Activated CD4-positive, alpha-beta T cell treated with anti-CD3 and anti-CD28 coated beads, Interleukin-2, Interleukin-6, amounts not matched to agents 100 ng/mL and 50 ng/mL, durations not matched to agents 16 hours and 8 hours (primary cell): ENCODE measurements at regions not wholly inside any gene's neighbourhood (a gene's known extent, or its start where the extent isn't known, plus 50 kb on each side); places are given as distances from the start of the nearest gene placed in this dataset.

Experiments
- DNase-seq: peaks from one replicate; pipeline ENCODE4 v3.0.0-alpha.2; 2020

DNA sequence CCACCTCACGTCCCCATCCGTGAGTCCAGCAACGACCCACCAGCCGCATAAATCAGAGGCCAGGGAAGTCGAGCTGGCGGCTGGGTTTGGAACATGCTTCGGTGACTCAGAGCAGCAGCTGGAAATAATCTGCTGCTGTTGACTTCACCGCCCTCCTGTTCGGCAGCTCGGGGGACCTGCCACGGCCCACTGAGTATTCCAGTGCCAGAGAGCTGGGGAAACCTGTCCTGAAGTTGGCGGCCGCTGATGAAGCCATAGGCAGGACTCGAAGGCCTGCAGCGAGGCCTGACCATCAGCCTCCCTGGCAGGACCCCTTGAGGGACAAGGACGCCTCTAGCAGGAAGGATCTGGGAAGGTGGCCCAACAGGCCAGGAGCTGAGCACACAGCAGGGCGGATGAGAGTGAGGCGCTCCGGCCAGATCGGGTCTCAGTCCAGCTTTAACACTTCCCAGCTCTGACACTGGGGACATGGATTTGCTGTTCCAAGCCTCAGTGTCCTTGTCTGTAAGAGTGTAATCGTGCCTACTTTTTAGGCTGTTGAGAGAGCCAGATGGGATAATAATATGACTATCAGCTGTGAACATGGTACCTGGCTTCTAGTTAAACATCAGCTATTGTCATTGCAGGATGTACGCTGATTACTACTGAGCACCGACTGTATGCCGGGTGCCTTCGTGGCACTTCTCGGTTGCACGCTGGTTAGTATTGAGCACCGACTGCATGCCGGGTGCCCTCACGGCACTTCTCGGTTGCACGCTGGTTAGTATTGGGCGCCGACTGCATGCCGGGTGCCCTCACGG, 50.4 kb upstream of the CIBAR2 start:
- no peak for DNase-seq

DNA sequence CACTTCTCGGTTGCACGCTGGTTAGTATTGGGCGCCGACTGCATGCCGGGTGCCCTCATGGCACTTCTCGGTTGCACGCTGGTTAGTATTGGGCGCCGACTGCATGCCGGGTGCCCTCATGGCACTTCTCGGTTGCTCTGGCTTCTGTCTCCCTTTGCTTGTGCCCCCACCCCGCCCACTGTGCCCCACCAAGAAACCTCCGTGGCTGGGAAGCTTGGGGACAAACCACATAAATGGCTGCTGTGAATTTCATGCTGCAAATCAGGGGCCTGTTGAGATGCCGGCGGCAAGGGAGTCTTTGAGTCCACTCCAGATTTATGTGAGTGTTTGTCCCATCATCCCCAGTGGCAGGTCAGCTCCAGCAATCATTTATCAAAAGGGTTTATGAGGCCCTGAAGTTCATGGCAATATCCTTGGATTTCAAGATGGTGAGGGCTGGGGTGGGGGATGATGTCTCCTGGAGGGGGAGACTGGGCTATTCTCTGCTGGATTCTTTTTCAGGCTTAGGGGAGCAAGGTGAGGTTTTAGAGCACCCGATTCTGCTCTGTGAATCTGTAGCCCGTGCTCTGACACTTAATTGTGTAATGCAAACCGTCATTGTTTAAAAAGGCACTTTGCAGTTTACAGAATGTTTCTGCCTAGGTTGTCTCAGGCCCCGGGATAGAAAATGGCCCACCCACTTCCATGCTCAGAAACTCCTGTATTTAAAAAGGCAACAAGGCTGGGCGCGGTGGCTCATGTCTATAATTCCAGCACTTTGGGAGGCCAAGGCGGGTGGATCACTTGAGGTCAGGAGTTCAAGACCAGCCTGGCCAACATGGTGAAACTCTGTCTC, 51.2 kb upstream of the CIBAR2 start:
- DNase-seq, result no peak

DNA sequence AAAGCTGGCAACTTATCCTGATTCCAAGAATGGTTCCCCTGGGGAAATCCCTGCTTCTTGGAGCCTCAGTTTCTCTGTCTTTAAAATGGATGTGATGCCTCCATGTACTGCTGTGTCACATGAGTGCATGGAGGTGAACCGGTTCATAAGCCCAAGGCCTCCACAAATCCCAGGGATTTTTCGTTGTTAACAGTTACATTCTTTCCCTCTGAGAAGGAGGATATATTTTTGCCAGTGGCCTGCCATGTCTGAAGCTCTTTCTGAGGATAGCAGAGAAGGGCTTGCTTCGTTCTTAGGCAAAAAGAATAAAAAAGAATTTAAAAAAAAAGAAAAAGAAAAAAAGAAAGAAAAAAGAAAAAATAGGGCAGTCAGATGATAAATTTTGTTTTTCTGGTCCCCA, 52.2 kb upstream of the CIBAR2 start:
- no peak for DNase-seq

DNA sequence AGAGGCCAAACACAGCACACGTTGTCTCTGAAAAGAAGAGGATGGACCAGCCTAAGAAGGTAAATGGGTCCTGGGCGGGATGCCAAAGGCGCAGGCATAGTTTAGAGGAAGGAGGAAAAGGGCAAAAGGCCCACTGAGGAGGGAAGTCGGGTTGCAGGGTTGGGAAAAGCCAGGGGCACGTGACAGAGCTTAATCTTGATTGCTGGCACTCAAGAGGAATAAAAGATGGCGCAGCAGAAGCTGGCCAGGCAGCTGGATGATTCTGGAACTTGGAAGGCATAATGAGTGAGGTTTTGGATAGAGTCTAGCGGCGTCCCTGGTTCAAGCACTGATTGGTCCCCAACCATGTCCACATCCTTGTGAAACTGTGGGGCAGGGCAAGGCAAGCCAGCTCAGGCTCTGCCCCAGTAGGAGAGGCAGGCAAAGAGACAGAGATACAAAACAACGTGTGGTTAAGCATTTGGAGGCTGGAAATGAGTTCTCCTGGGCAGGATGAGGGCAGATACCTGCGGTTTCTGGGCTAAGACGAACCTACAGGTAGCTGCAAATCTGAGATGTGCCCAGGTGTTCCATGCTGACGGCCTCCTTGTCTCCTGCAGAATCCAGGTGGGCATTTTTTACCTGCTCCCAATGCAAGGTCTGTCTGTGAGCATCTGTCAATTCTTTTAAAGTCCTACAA, 52.7 kb upstream of the CIBAR2 start:
- no peak for DNase-seq

DNA sequence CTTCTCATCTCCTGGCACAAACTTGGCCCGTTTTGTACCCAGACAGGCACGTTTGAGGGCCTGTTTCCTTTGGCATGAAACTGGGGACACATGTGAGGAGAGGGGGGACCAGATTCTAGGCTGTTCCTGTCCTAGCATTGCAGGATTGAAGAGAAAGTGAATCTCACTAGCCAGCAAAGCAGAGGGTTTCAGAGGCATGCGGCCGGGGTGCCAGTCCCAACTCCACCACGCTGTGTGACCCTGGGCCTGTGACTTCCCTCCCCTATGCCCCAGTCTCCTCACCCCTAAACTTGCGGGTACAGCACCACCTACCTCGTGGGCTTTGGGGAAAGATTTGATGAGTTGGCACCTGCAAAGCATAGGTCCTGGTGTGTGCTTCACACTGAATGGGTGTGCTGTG, 53.5 kb upstream of the CIBAR2 start:
- DNase-seq, result no peak

DNA sequence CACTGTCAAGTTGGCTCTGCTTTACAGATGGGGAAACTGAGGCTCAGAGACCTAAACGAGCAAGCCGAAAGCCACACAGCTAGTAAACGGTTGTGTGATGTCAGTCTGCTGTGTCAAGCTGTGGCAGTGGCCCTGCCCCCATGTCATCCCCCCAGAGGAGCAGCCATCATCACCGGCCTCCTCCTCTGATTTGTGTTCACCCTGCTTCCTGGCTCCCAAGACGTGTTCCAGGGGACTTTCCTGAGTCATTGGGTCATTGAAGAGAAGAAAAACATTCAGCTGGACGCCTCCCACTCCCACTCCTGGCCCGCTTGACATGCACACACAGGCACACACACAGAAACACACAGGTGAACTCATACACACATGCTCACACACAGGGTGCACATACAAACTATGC, 54.0 kb upstream of the CIBAR2 start:
- DNase-seq, result no peak

DNA sequence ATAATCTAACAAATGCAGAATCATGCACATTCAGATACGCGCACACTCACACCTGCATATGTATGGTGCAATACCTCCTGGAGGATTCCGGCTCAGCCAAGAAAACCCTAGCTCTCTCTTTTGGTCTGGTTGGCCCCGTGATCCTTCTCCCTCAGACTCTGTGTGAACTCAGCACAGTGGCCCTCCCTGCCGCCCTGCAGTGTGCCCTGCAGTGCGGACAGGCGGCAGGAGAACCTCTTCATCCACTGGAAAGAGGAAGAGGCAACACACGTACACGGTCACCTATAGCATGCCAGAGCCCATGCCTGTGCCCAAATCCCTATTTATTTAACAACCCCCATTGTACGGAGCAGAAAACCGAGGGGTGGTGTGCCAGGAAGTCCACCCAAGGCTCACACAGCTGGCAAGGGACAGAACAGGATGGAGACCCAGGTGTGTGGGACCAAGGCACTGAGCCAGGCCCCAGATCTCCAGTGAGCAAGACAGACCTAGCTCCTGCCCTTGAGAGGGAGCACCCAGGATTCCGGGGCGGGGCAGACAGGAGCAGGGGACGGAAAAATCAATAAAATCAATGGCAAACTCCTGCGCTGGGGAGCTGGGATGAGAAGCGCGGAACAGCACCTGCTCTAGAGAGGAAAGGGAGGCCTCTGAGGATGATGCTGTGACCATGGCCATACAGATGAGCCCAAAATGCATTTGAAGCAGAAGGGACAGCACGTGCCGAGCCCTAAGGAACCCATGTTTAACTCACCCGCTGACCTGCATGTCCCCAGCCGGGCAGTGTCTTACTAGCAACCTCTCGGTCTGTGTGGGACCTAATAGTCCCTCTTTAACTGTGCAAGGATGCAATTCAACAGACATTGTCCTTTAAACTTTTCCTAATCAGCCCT, 54.7 kb upstream of the CIBAR2 start:
- no peak for DNase-seq

DNA sequence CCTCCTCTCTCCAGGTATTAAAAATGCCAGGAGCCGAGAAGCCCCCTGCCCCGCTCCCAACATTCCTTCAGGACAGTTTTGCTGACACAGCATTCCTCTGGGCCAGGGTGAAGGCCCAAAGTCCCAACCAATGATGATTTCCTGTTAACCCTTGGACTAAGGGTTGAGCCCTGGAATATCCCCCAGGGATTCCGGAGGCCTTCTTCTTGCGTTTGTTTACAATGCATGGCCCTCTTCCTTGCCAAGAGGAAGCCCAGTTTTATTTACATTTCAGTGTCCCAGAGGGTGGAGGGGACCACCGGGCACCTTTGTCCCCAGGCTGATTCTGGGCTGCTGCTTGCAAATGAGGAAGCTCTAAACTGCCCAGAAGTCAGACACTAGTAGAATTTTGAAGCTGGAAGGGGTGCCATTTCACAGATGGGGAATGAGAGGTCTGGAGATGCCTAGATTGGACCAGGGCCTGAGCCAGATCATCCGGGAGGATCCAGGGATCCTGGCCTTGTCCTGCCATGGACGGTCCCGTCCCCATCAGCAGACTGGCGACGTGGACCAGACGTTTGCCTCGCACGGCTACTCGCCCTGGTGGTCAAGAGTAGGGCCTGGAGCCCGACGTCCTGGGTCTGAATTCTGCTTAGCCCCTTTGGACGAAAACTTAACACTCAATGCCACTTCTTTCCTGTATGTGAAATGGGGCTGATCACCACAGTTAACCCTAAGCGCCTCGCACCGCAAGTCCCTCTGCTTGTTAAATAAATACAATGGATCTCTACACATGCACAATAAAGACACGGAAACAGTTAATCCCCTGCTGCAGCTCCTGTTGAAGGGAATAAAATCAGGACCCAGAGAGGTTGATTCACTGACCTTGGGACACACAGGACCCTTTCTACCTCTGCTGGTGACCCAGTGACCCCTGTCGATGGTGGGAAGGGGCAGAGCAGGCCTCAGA, 55.6 kb upstream of the CIBAR2 start:
- DNase-seq, result no peak

DNA sequence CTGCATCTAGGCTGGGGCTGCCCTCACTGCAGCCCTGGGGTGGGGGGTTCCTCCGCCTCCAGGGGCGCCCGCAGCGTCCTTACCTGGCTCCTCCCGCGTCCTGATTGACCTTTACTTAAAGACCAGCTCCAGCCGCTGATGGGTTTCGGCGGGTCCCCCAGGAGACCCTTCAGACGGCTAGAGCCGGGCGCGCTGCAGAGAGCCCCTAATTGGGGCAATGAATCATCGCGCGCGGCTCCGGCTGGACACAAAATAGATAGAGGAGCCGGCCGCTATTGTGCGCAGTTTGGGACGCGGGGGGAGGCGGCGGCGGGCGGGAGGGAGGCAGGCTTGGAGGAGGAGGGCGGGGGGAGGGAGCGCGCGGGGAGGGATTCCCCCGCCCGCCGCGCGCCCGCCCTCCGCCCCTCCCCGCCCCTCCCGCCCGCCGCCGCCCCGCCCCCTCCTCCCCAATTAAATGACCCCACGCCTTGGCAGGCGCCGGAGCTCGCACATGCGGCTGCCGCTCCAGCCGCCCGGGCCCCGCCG, 56.5 kb upstream of the CIBAR2 start:
- no peak for DNase-seq

DNA sequence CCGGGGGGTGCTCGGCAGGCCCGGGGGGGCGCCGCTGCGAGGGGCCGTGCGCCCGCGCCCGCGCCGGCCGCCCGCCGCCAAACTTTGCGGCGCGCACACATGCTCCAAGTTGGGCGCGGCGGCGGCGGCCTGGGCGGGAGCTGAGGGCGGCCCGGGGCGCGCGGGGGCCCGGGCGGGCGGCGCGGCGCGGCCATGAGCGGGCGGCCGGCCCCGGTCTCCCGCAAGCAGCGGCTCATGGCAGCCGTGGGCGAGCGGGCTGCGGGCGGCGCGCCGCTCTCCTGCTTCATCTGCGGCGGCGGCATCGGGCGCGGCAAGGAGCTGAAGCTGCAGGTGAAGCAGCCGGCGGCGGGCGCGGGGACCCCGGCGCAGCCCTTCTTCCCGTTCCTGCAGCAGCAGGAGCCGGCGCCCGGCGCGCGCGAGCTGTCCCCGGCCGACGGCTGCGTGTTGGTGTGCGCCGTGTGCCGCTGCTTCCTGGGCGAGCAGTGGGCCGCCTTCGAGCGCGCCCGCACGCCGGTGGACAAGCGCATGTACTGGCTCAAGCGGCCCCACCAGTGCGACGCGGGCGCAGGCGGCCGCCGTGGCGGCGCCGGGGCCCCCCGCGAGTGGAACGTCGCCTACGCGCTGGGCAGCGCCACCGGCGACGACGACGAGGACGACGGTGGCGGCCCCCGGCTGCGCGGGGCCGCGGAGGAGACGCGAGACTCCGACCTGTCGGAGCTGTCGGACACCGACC, 57.2 kb upstream of the CIBAR2 start:
- DNase-seq, result no peak

DNA sequence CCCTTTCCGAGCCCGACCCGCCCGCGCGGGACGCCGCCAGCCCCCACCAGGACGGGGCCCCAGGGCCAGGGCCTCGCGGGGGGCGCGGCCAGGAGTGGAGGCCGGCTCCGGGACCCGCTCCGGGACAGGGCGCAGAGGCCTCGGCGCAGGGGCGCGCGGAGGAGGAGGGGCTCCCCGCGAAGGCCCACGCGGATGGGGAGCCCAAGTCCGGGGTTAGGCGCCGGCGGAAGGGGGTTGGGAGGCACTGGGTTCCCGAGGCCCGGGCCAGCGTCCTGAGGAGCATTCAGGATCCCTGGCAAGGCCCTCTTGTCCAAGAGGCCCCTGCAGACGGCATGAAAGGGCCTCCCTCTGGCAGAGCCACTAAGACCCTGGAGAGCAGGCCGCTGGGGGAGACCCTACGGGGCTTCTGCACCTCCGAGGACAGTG, 57.8 kb upstream of the CIBAR2 start:
- no peak for DNase-seq

DNA sequence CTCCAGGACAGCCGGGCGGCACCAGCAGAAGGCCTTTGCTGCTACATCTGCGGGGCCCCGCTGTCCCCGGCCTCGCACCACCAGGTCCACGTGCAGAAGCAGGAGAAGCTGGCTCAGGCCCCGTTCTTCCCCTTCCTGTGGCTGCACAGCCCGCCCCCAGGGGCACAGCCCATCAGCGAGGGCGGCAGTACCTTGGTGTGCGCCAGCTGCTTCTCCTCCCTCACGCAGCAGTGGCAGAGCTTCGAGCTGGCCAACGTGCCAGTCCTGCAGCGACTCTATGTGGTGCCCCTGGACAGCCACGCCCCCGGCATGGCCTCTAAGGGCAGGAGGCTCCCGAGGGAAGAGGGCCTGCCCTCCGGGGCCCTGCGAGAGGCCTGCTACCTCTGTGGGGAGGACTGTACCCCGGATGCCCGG, 58.3 kb upstream of the CIBAR2 start:
- DNase-seq, result no peak

DNA sequence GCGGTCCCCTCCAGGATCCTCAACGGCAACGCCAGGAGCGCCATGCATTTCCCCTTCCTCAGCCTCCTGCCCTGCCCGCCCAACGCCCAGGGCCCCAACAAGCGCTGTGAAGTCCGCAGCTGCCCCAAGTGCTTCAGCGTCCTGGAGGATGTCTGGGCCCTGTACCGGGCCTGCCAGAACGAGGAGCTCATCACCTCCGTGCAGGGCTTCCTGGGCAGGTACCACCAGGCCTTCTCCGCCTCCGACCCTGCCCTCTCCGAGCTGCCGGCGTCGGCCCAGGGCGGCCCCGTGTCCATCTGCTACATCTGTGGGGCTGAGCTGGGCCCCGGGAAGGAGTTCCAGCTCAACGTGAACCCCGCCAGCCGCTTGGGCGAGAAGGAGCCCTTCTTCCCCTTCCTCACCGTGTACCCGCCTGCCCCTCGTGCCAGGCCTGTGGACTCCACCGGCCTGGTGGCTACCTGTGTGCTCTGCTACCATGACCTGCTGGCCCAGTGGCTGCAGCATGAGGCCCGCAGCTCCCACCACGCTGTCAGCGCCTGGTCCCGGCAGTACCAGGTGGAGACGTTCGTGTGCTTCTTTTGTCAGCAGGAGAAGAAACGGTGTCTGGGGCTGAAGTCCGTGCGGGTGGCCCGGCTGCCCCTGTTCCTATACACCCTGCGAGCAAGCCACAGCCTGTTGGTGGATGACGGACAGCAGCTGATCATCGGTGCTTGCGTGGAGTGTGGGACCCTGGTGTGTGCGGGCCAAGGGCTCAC, 58.9 kb upstream of the CIBAR2 start:
- DNase-seq, result no peak

DNA sequence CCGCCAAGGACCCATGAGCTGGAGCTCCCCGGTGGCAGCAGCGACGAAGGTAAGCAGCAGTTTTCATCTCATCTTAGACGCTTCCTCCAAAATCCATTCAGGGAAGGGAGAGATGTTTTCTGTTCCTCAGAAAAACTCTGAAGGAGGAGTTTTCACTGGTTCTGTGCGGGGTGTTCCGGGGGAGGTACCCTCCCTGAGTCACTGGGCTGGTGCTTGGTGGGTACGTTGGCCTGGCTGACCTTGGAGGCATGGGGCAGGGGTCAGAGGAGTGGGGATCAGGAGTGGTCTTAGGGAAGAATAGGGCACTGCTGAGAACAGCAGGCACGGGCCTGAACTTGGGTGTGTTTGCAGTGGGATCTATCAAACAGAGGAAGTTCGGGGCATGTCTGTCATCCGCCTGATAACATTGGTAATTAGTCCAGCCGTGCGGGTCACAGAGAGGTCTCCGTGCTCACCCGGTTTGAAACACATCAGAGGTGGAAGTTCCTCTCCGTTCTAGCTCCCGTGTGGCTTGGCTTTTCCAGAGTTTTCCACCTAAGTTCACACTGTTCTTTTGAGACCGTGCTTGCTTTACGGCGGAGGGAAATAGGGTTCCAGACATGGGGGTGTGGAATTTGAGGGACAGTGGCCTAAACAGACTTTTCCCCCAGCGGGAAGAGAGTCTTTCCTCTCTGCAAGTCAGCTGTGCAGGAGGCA, 59.6 kb upstream of the CIBAR2 start:
- no peak for DNase-seq

DNA sequence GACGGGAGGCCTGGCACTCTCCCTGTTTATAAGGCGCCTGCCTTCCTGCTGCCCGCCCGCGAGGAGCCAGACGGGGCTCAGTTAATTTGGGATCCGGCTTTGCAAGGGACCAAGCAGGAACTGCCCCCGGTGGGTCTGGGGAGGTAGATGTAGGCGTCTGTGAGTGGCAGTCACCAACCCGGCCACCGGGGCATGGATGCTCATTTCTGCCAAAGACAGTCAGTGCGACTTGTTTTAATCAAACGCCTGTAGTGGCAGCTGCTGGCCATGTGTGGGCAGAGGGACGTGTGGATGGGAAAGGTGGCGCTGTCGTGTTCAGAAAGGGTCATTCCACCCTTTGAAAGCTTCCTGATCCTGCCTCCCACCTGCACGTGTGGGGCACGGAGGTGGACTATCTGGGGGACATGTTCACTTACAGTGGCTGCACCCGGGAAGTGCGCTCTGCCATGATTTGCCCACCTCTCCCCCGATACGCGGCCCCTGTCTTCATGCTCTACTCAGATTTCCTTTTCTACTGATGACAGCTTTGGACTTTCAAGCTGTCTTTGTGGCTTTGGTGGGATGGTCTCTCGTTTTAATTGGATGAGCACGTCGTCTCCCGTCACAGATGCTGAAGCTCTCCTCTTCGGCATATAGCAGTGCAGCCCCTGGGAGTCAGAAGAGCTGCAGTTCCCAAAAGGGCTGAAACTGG, 60.3 kb upstream of the CIBAR2 start:
- DNase-seq, result no peak

DNA sequence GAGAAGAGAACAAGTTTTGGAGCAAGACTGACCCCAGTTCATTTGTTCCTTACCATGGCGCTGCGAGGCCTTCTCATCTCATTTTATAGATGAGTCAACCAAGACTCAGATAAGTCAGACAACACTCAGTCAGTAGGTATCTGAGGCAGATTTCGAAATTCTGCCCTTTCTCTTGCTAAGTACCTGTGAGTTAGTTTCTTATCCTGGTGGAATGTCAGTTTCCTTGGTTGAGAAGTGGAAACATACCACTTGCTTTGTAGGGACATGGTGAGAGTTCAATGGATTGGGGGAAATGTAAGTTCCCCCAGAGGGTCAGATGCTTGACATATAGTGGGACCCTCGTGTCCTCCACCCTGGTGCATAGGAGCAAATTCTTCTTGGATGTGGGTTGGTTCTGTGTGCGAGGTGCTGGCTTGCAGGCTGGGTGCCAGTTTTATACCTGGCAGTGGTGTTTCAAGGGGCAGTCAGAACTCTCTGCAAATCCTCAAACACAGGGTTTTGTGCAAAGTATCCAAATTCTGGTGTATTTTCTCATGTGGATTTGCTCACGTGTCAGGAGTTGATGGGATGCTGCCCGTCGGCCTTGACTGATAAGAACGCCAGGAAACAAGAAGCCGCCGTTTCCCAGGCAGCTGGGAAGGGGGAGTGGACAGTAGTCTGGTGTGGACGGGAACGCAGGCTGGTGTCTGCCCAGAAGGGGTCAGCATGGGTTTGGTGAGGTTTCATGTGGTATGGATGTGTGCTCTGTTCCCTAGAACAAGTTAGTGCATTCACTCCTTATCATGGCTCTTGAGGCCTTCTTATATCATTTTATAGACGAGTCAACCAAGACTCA, 61.1 kb upstream of the CIBAR2 start:
- no peak for DNase-seq

DNA sequence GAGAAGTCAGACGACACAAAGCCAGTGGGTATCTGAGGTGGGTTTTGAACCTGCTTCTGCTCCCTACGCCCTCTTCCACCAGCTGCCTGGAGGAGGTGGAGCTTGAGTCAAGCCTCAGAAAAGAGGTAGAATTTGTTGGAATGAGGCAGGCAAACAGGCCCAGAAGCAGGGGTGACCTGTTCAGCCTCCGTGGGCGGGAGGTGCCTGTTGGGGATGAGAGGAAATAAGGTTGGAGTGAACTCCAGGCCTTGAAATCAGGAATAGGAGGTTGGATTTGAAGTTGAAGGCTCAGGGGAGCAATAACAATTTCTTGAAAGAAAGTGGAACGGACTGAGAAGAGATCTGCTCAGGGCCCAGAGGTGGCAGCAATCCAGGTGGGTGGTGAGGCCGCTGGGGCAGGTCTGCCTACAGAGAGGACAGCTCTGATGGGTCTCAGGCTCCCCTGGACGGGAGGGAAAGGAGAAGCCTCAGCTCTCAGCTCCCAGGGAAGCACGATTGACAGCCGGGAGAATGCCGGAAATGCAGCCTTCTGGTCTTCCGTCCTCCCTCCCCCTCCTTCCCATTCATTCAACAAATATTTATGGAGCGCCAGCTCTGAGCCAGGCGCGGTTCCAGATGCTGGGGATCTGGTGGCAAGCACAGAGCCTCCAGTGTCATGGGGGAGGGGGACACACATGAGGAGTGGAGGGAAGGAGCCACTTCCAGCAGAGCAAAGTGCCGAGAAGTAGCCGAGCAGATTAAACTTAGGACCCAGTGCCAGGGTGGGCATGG, 61.9 kb upstream of the CIBAR2 start:
- no peak for DNase-seq
